PFSK-1 (cell line): ENCODE measurements at regions not wholly inside any gene's neighbourhood (a gene's known extent, or its start where the extent isn't known, plus 50 kb on each side); places are given as distances from the start of the nearest gene placed in this dataset.

Source experiments
- FOXP2 ChIP-seq: optimal IDR thresholded peaks from 2 replicates; pipeline ENCODE3; 2011; ENCODE audit warnings: borderline replicate concordance, control low read depth, inconsistent platforms; ENCODE audit not compliant: insufficient read depth; ENCODE audit errors: extremely low read length, extremely low read depth
- POLR2AphosphoS5 ChIP-seq: IDR thresholded peaks from 2 replicates; pipeline ENCODE4 v1.6.1; 2012; ENCODE audit warnings: low read depth, mild to moderate bottlenecking, control low read depth, low read length, moderate library complexity
- REST ChIP-seq, 2 experiments: IDR thresholded peaks; 2 replicates each; pipeline versions ENCODE4 v1.6.1 to v1.8.0; 2011 to 2012; ENCODE audit warnings: low read depth in 2 of 2, low read length in 2 of 2, control low read depth in 1 of 2, inconsistent platforms in 1 of 2, mild to moderate bottlenecking in 1 of 2, moderate library complexity in 1 of 2; ENCODE audit not compliant: insufficient read depth in 1 of 2
- SIN3A ChIP-seq: IDR thresholded peaks from 2 replicates; pipeline ENCODE4 v1.6.1; 2012; ENCODE audit warnings: mild to moderate bottlenecking, low read length, moderate library complexity, borderline replicate concordance; ENCODE audit not compliant: insufficient read depth
- TAF1 ChIP-seq: IDR thresholded peaks from 2 replicates; pipeline ENCODE4 v1.6.1; 2012; ENCODE audit warnings: low read length, control low read depth, borderline replicate concordance; ENCODE audit not compliant: insufficient read depth

- TF ChIP-seq POLR2AphosphoS5 (no peak), TAF1 (no peak), REST (IDR thresholded peaks at IDR 0.05; ENCODE audit: insufficient read depth in 1 of 2, low read depth in 2 of 2, low read length in 2 of 2) (peak; percentile 83 to 94), SIN3A (no peak)
These were observed 331.8 kb downstream of the FAT3 start for GRCh38 chr11:92556431-92556830.

GRCh38 chr11:92557879-92558278, 333.3 kb downstream of the FAT3 start:
- TF ChIP-seq FOXP2 = no peak
- TF ChIP-seq TAF1 = no peak
- TF ChIP-seq REST (IDR thresholded peaks at IDR 0.05; ENCODE audit: insufficient read depth in 1 of 2, low read depth in 2 of 2, low read length in 2 of 2) = no peak
- no peak for TF ChIP-seq SIN3A
- TF ChIP-seq POLR2AphosphoS5 = no peak

- TF ChIP-seq REST (IDR thresholded peaks at IDR 0.05; ENCODE audit: insufficient read depth in 1 of 2, low read depth in 2 of 2, low read length in 2 of 2) = no peak
These were observed 333.7 kb downstream of the FAT3 start for GRCh38 chr11:92558323-92558722.

GRCh38 chr11:92569726-92570125, 345.1 kb downstream of the FAT3 start:
- TF ChIP-seq TAF1 = no peak
- no peak for TF ChIP-seq POLR2AphosphoS5
- no peak for TF ChIP-seq SIN3A
- TF ChIP-seq REST (IDR thresholded peaks at IDR 0.05; ENCODE audit: insufficient read depth in 1 of 2, low read depth in 2 of 2, low read length in 2 of 2) = no peak
- TF ChIP-seq FOXP2 = no peak

- TF ChIP-seq SIN3A = no peak
- no peak for TF ChIP-seq TAF1
- no peak for TF ChIP-seq REST (IDR thresholded peaks at IDR 0.05; ENCODE audit: insufficient read depth in 1 of 2, low read depth in 2 of 2, low read length in 2 of 2)
- TF ChIP-seq FOXP2 = no peak
- TF ChIP-seq POLR2AphosphoS5 = no peak
These were observed 347.9 kb downstream of the FAT3 start for GRCh38 chr11:92572559-92572958.
